ENCODE measurements at regions not wholly inside any gene's neighbourhood (a gene's known extent, or its start where the extent isn't known, plus 50 kb on each side); places are given as distances from the start of the nearest gene placed in this dataset.

GRCh38 chr11:80023386-80023785 lies 582.6 kb upstream of the TENM4 start:
- H3K4me3 ChIP-seq (ENCODE audit: low read depth, low read length): no peak overlapping the region
- TF ChIP-seq CTCF (IDR thresholded peaks at IDR 0.05; ENCODE audit: insufficient read depth, low read depth, low read length): no peak
- H3K36me3 ChIP-seq (ENCODE audit: control insufficient read depth, insufficient read depth, low read length): no peaks in the 10 kb centered on the region
- no peaks in the 10 kb centered on the region for H3K27me3 ChIP-seq (ENCODE audit: control insufficient read depth, insufficient read depth, low read length)
- ChIA-PET CTCF (interaction anchor here (0.9 to 1.5 kb wide), 3 partner anchors 14 to 183 kb away, joined by 3 to 7 read pairs (median 3); no protein-coding TSS in a partner anchor), POLR2A (no interaction called here)
- no peak for DNase-seq (ENCODE audit: low read depth)

- ChIA-PET CTCF (no interaction called here), POLR2A (no interaction called here)
- no peak for DNase-seq (ENCODE audit: low read depth)
- no peaks in the 10 kb centered on the region for H3K27me3 ChIP-seq (ENCODE audit: control insufficient read depth, insufficient read depth, low read length)
- no peak for TF ChIP-seq CTCF (IDR thresholded peaks at IDR 0.05; ENCODE audit: insufficient read depth, low read depth, low read length)
- H3K36me3 ChIP-seq (ENCODE audit: control insufficient read depth, insufficient read depth, low read length): no peaks in the 10 kb centered on the region
- no peak overlapping the region for H3K4me3 ChIP-seq (ENCODE audit: low read depth, low read length)
These were observed 569.7 kb upstream of the TENM4 start for GRCh38 chr11:80010536-80010935.

GRCh38 chr11:80009081-80009480 lies 568.3 kb upstream of the TENM4 start:
- ChIA-PET CTCF (interaction anchor here (0.6 kb wide), 1 partner anchor 14 kb away, joined by 3 read pairs; no protein-coding TSS in a partner anchor), POLR2A (no interaction called here)
- H3K4me3 ChIP-seq (ENCODE audit: low read depth, low read length): no peak overlapping the region
- H3K27me3 ChIP-seq (ENCODE audit: control insufficient read depth, insufficient read depth, low read length): no peaks in the 10 kb centered on the region
- DNase-seq (ENCODE audit: low read depth): no peak
- no peaks in the 10 kb centered on the region for H3K36me3 ChIP-seq (ENCODE audit: control insufficient read depth, insufficient read depth, low read length)
- no peak for TF ChIP-seq CTCF (IDR thresholded peaks at IDR 0.05; ENCODE audit: insufficient read depth, low read depth, low read length)

- ChIA-PET CTCF (interaction anchor here (0.9 kb wide), 1 partner anchor 148 kb away, joined by 3 read pairs; no protein-coding TSS in a partner anchor), POLR2A (no interaction called here)
- no peaks in the 10 kb centered on the region for H3K36me3 ChIP-seq (ENCODE audit: control insufficient read depth, insufficient read depth, low read length)
- DNase-seq (ENCODE audit: low read depth): no peak
- H3K27me3 ChIP-seq (ENCODE audit: control insufficient read depth, insufficient read depth, low read length): no peaks in the 10 kb centered on the region
- H3K4me3 ChIP-seq (ENCODE audit: low read depth, low read length): no peak overlapping the region
- TF ChIP-seq CTCF (IDR thresholded peaks at IDR 0.05; ENCODE audit: insufficient read depth, low read depth, low read length): no peak
These were observed 566.8 kb upstream of the TENM4 start for GRCh38 chr11:80007616-80008015.

GRCh38 chr11:79990141-79990540 lies 549.3 kb upstream of the TENM4 start:
- no peaks in the 10 kb centered on the region for H3K36me3 ChIP-seq (ENCODE audit: control insufficient read depth, insufficient read depth, low read length)
- TF ChIP-seq CTCF (IDR thresholded peaks at IDR 0.05; ENCODE audit: insufficient read depth, low read depth, low read length): no peak
- no peaks in the 10 kb centered on the region for H3K27me3 ChIP-seq (ENCODE audit: control insufficient read depth, insufficient read depth, low read length)
- POLR2A ChIA-PET: no interaction called here
- H3K4me3 ChIP-seq (ENCODE audit: low read depth, low read length): no peak overlapping the region
- DNase-seq (ENCODE audit: low read depth): no peak
- CTCF ChIA-PET: no interaction called here
